Renal cortex interstitium (tissue), 11 donors: ENCODE measurements at regions not wholly inside any gene's neighbourhood (a gene's known extent, or its start where the extent isn't known, plus 50 kb on each side); places are given as distances from the start of the nearest gene placed in this dataset.
"Not testable (repeated sequence)": the region's sequence is repeated elsewhere in the genome, so short reads cannot be mapped to it uniquely, and the experiment has no call there.

Experiments
- DNase-seq, 11 donors: peaks; one replicate each; pipeline ENCODE4 v3.0.0-alpha.2; 2013; ENCODE audit warnings: low read depth in 9 of 11, low spot score in 4 of 11; ENCODE audit errors: extremely low read depth in 1 of 11

DNA sequence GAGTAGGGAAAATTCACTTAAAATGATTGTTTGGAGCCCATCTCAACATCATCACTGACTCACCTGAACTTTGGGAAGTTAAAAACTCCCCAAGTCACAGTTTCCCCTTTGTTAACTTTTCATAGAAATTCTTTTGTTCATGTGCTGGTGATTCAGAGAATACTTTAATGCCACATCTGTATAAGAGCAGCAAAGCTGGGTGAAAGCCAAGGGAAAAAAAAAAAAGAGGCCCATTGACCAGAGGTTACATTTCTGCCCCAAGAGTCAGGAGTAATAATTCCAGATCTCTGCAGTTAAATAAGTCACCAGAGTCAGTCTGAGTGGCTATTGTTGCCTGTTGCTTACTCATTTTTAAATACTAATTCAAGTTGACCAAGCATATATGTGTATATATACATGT lies 136.4 kb upstream of the LGR5 start:
- DNase-seq: no peak

- DNase-seq: no peak
Measured at GRCh38 chr12:71300772-71301675, 138.6 kb upstream of the LGR5 start.

DNA sequence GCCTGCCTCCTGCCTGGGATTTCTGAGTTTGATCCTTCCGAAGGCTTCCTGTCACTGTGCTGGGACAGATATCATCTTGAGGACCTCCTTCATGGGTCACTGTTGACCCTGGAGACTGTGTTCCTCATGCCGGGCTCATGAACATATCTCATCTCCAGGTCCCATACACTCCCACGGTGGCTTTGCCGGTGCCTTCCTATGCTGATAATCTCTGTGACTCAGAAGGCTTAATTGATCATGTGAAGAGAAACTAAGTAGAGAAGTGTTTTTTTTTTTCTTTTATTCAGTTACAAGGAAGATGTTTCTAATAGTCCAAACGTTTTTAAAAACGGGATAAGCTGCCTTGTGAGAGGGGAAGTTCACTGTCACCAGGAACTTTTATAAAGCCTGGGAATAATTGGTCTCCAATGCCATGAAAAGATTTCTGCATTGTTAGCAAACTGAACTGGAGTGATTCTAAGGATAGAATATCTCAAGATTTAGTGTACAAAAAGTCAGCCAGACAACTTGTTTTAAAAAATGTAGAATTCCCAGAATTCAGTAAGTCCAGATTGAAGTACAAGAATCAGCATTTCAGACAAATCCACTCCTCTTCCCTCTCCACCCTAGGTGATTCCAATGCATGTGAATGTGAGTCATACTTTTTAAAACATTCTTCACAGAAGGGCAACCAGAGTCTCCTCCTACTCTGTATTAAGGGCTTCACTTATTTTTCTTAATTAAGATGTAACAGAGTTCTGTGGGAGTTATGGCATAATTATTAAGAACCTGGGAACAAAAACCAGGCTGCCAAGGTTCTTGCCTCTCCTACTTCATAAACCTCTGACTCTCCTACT lies 139.8 kb upstream of the LGR5 start:
- DNase-seq: no peak

- no peak for DNase-seq
Measured at GRCh38 chr12:71297930-71298329, 140.1 kb upstream of the TSPAN8 start.

GRCh38 chr12:71295953-71296352 lies 138.2 kb upstream of the TSPAN8 start:
- DNase-seq: no peak

GRCh38 chr12:71291746-71292145 lies 133.9 kb upstream of the TSPAN8 start:
- no peak for DNase-seq

- DNase-seq: no peak
Measured at GRCh38 chr12:71283883-71284282, 126.1 kb upstream of the TSPAN8 start.

GRCh38 chr12:71282925-71283324 lies 125.1 kb upstream of the TSPAN8 start:
- no peak for DNase-seq

- no peak for DNase-seq
Measured at GRCh38 chr12:71282020-71282419, 124.2 kb upstream of the TSPAN8 start.

- DNase-seq: no peak
Measured at GRCh38 chr12:71281425-71281824, 123.6 kb upstream of the TSPAN8 start.

DNA sequence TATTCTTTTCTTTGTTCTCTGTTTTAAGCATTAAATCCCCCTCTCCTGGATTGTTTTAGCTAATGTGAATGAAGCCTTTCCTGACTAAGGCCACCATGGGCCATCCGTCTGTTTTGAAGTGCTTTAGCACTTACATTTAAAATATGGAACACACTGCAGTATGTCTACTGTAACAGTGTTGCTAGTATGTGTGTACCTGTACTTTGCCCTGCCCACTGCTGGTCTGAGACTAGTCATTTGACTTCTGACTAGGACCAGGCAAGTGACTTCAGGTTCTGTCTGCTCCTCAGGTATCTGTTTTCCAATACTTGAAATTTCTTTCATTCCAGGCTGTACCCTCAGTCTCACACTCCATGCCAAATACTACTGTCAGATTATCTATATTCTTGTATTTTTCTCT lies 120.1 kb upstream of the TSPAN8 start:
- no peak for DNase-seq

DNA sequence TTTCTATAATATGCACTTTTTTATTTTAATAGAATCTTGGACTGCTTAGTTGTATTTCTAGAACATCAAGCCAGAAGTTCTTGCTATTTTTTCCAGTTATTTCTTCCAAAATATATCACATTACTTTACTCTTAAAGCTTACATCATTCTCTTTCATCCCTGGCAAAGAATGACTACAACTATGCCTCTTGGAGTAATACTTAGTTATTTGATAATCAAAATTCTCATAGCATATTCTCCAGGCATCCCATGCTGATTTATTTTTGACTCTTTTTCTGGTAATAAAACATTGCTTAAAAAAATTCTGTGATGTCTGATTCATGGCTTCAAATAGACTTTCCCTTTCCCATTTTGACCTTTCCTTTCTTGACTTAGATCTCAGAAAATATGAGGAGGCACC lies 118.7 kb upstream of the TSPAN8 start:
- no peak for DNase-seq

DNA sequence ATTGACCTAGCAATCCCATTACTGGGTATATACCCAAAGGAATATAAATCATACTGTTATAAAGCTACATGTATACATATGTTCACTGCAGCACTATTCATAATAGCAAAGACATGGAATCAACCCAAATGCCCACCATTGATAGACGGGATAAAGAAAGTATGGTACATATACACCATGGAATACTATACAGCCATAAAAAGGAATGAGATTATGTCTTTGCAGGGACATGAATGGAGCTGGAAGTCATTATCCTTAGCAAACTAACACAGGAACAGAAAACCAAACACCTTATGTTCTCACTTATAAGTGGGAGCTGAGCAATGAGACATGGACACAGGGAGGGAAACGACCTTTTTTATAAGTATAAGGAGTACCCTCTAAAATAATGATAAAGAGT lies 113.0 kb upstream of the TSPAN8 start:
- not testable (repeated sequence) for DNase-seq

- no peak for DNase-seq
Measured at GRCh38 chr12:71270057-71270456, 112.3 kb upstream of the TSPAN8 start.

GRCh38 chr12:71269281-71269598 lies 111.4 kb upstream of the TSPAN8 start:
- DNase-seq: no peak

GRCh38 chr12:71268598-71269280 lies 110.9 kb upstream of the TSPAN8 start:
- no peak for DNase-seq

DNA sequence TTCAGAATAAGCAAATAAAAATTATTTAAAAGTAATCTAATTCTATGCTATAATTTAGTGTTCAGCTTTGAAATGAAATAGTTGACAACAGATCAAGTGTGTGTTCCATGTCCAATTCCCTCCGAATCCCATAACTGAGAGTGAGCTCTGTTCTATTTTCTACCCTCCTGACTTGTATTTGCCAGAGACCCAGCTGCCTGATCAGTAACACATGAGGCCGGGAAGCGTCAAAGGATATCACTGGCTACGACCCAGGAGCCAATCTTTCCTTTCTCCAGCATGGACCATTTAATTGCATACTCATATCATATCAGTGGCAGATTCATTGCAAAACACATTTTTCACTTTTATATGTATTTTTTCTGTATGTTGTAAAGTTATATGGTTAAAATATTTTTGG lies 108.8 kb upstream of the TSPAN8 start:
- no peak for DNase-seq

- not testable (repeated sequence) for DNase-seq
Measured at GRCh38 chr12:71265731-71266130, 107.9 kb upstream of the TSPAN8 start.

- no peak for DNase-seq
Measured at GRCh38 chr12:71262466-71262865, 104.7 kb upstream of the TSPAN8 start.

DNA sequence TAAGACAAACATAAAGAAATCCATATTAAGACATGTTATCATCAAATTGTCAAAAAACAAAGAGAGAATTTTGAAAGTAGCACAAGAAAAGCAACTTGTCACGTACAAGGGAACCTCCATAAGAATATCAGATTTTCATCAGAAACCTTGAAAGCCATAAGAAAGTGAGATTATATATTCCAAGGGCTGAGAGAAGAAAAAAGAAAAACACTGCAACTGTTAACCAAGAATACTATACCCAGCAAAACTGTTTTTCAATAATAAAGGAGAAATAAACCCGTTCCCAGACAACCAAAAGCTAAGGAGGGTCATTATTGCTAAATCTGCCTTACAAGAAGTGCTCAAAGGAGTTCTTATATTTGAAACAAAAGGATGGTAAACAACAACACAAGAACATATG lies 94.7 kb upstream of the TSPAN8 start:
- no peak for DNase-seq
